Endothelial cell of umbilical vein (primary cell): ENCODE measurements at regions not wholly inside any gene's neighbourhood (a gene's known extent, or its start where the extent isn't known, plus 50 kb on each side); places are given as distances from the start of the nearest gene placed in this dataset.

Source experiments
- BruUV-seq: library from RNA; stranded (reverse); fragments of 400-500 nt; replicated peaks from 2 replicates; lab custom pipeline; 2021; lab: Mats Ljungman, UMichigan
- CTCF ChIA-PET: fragments of 300-600, 350-600 bp; sonication (Branson Sonifier 250); formaldehyde crosslinking; loops from one replicate; lab custom pipeline; 2021; ENCODE audit warnings: antibody characterized with exemption, inconsistent platforms; lab: Charles Lee
- POLR2A ChIA-PET: fragments of 300-600, 350-600 bp; sonication (Branson Sonifier 250); formaldehyde crosslinking; loops from one replicate; lab custom pipeline; 2021; ENCODE audit warnings: antibody characterized with exemption, inconsistent platforms; lab: Charles Lee
- DNase-seq: peaks from one replicate; pipeline ENCODE4 v3.0.0-alpha.2; 2011; ENCODE audit warnings: low read depth, low spot score
- FAIRE-seq: peaks from 2 replicates; lab custom pipeline; 2011; peaks lifted over from hg19 to GRCh38; lab: Jason Lieb, UNC
- H2AFZ ChIP-seq: 2 replicates; pipeline ENCODE4 v1.6.0; 2012; ENCODE audit warnings: low read depth, low read length, control low read depth, inconsistent platforms
- H3K27ac ChIP-seq: 2 replicates; pipeline ENCODE4 v1.5.1; 2011; ENCODE audit warnings: low read depth, mild to moderate bottlenecking, control low read depth, low read length, moderate library complexity; ENCODE audit not compliant: insufficient read depth
- H3K27me3 ChIP-seq, 2 experiments: 2 replicates each; pipeline versions ENCODE4 v1.6.0 to v1.6.1; 2011; ENCODE audit warnings: low read length in 2 of 2, mixed read lengths in 1 of 2; ENCODE audit not compliant: control insufficient read depth in 2 of 2, insufficient read depth in 2 of 2
- H3K36me3 ChIP-seq, 2 experiments: 2 replicates in 1 of 2; 3 replicates in 1 of 2; pipeline ENCODE4 v1.5.1; 2011; ENCODE audit warnings: low read length in 2 of 2, mild to moderate bottlenecking in 1 of 2, moderate library complexity in 1 of 2; ENCODE audit not compliant: control insufficient read depth in 2 of 2, insufficient read depth in 2 of 2; ENCODE audit errors: extremely low read depth in 1 of 2
- H3K4me1 ChIP-seq: 3 replicates; pipeline ENCODE4 v1.5.1; 2011; ENCODE audit warnings: mild to moderate bottlenecking, low read length; ENCODE audit not compliant: control insufficient read depth, insufficient read depth; ENCODE audit errors: extremely low read depth
- H3K4me2 ChIP-seq: 2 replicates; pipeline ENCODE4 v1.6.1; 2011; ENCODE audit warnings: low read length, control low read depth, mixed read lengths; ENCODE audit not compliant: insufficient read depth
- H3K4me3 ChIP-seq, 3 experiments: fragments of 200-600 bp in 1 of 3; sonication (generic), shearing (Covaris generic) in 1 of 3; replicated peaks in 1 of 3; 2 replicates each; pipeline ENCODE4 v1.5.1; 2011 to 2016; ENCODE audit warnings: control low read depth in 3 of 3, low read length in 3 of 3, mild to moderate bottlenecking in 2 of 3, inconsistent platforms in 1 of 3, low read depth in 1 of 3, moderate library complexity in 1 of 3; ENCODE audit not compliant: insufficient read depth in 1 of 3
- H3K79me2 ChIP-seq: 2 replicates; pipeline ENCODE4 v1.6.0; 2012; ENCODE audit warnings: low read length, inconsistent platforms; ENCODE audit not compliant: control insufficient read depth, insufficient read depth
- H3K9ac ChIP-seq: replicated peaks from 2 replicates; pipeline ENCODE3; 2011; ENCODE audit warnings: low read length, control low read depth; ENCODE audit not compliant: insufficient read depth; ENCODE audit errors: extremely low read depth
- H3K9me1 ChIP-seq: replicated peaks from 3 replicates; pipeline ENCODE4 v1.6.0; 2011; ENCODE audit warnings: mild to moderate bottlenecking, low read length; ENCODE audit not compliant: control insufficient read depth, insufficient read depth; ENCODE audit errors: extremely low read depth
- H3K9me3 ChIP-seq: replicated peaks from 2 replicates; pipeline ENCODE4 v1.5.1; 2012; ENCODE audit warnings: low read length, inconsistent platforms; ENCODE audit not compliant: control insufficient read depth, insufficient read depth
- H4K20me1 ChIP-seq: replicated peaks from 2 replicates; pipeline ENCODE3; 2011; ENCODE audit warnings: mild to moderate bottlenecking, low read length; ENCODE audit not compliant: control insufficient read depth, insufficient read depth; ENCODE audit errors: extremely low read depth
- EZH2 ChIP-seq: IDR thresholded peaks from 2 replicates; pipeline ENCODE4 v1.6.1; 2012; ENCODE audit warnings: borderline replicate concordance, low read depth, mild to moderate bottlenecking, moderate library complexity, low read length, inconsistent platforms; ENCODE audit not compliant: severe bottlenecking
- FOS ChIP-seq: IDR thresholded peaks from 2 replicates; pipeline ENCODE4 v1.6.1; 2011; ENCODE audit warnings: mild to moderate bottlenecking, low read length, moderate library complexity, borderline replicate concordance; ENCODE audit not compliant: insufficient read depth
- GATA2 ChIP-seq: IDR thresholded peaks from 2 replicates; pipeline ENCODE4 v1.7.0; 2011; ENCODE audit warnings: low read depth, mild to moderate bottlenecking, moderate library complexity, mixed read lengths, low read length; ENCODE audit not compliant: insufficient read length, insufficient read depth
- JUN ChIP-seq: IDR thresholded peaks from 2 replicates; pipeline ENCODE4 v1.6.1; 2011; ENCODE audit warnings: borderline replicate concordance, low read depth; ENCODE audit not compliant: insufficient read length, insufficient read depth
- MYC ChIP-seq: IDR thresholded peaks from one replicate; pipeline ENCODE4 v1.6.1; 2011; ENCODE audit warnings: mild to moderate bottlenecking, low read depth, low read length
- POLR2A ChIP-seq: IDR thresholded peaks from 2 replicates; pipeline ENCODE4 v1.6.1; 2012; ENCODE audit warnings: low read depth, mild to moderate bottlenecking, control low read depth, low read length
- POLR2AphosphoS5 ChIP-seq: IDR thresholded peaks from 2 replicates; pipeline ENCODE4 v1.6.1; 2012; ENCODE audit warnings: low read depth, mild to moderate bottlenecking, control low read depth, low read length, moderate library complexity; ENCODE audit not compliant: insufficient read depth
- dilution Hi-C: fragments of 300-500 bp; cut with MboI; formaldehyde crosslinking; loops from one replicate; pipeline ENCODE4 v1.15.0; 2019; ENCODE audit warnings: low sequenced_read_pairs; ENCODE audit not compliant: extremely low pct_ligation_motif_present
- intact Hi-C: fragments of 100-400 bp; cut with micrococcal nuclease; formaldehyde crosslinking; loops from one replicate; pipeline ENCODE4 v1.10.0; 2022
- TF ChIP-seq, protein P1 (sequence below): IDR thresholded peaks from 2 replicates; pipeline ENCODE4 v1.6.1; 2011; ENCODE audit not compliant: insufficient read depth, insufficient read length
- TF ChIP-seq, protein P2 (sequence below), 2 donors: IDR thresholded peaks; 1 replicate in 1 of 2; 2 replicates in 1 of 2; pipeline ENCODE4 v1.5.1; 2011; ENCODE audit warnings: low read length in 2 of 2, mild to moderate bottlenecking in 2 of 2, moderate library complexity in 2 of 2, control low read depth in 1 of 2, inconsistent platforms in 1 of 2, low read depth in 1 of 2; ENCODE audit not compliant: insufficient read depth in 1 of 2; ENCODE audit errors: extremely low read depth in 1 of 2

DNA sequence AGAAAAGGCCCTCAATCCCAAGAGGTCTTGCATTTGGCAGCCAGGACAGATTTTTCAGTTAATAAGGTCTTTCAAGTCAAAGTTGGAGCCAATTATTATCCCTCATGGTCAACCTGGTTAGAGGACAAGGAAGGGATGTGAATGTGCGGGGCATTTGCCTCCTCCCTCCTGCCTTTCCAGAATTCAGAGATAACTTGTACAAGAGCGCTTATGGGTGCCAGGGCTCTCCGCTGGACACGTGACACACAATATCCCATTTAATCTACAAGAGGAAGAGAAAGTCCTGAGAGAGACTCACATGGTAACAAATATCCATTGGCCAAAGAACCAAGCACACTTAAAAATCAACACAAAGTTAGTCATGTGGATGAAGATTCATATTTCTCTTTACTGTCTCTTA, 78.5 kb upstream of the ST8SIA2 start:
- no peak for DNase-seq
- Histone ChIP-seq H3K36me3 (no peaks in the 10 kb centered on the region), H3K4me1 (no peaks in the 10 kb centered on the region), H3K9me3 (no peaks in the 10 kb centered on the region), H3K4me3 (no peak overlapping the region), H3K9ac (no peak overlapping the region), H3K27ac (no peak overlapping the region), H2AFZ (no peak overlapping the region), H3K79me2 (no peaks in the 10 kb centered on the region), H3K4me2 (no peak overlapping the region), H4K20me1 (no peaks in the 10 kb centered on the region), H3K9me1 (no peaks in the 10 kb centered on the region), H3K27me3 (no peaks in the 10 kb centered on the region)
- TF ChIP-seq GATA2 (no peak), JUN (no peak), MYC (no peak)
- TF ChIP-seq, protein P1, sequence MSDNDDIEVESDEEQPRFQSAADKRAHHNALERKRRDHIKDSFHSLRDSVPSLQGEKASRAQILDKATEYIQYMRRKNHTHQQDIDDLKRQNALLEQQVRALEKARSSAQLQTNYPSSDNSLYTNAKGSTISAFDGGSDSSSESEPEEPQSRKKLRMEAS: no peak
- intact Hi-C loops: no loop called here
- ChIA-PET POLR2A (no interaction called here), CTCF (no interaction called here)
- dilution Hi-C loops: no loop called here
- no peak for FAIRE-seq
- no TSS peak for BruUV-seq

DNA sequence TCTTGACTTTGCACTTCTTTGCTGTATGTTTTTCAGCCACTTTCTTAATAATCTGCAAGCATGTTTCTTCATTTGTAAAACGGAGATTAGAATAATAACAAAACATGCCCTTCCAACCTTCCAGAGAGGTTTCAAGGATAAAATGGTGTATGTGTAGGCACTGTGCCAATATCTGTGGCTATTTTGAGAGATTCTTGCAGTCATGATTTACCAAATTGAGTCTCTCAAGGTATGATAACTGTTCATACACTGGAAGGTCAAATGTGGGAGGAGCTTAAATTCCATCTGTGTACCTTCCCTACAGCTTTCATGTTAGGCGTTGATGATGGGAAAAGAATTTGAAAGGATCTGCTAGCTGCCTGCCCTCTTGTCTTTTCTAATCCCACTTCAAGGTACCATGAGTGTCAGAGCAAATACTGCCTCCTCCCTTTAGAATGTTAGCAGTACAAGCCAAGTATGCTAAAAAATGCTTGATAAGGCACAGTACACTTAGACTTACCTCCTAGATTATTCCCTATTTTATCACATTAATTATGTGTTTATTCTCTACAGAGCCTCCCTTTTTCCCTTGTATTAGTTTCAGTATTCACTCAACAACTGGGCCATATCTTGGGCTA, 78.0 kb upstream of the ST8SIA2 start:
- Histone ChIP-seq H3K9ac (no peak overlapping the region), H3K79me2 (no peaks in the 10 kb centered on the region), H3K36me3 (no peaks in the 10 kb centered on the region), H4K20me1 (no peaks in the 10 kb centered on the region), H3K27me3 (no peaks in the 10 kb centered on the region), H3K9me3 (no peaks in the 10 kb centered on the region), H3K4me2 (no peak overlapping the region), H3K27ac (no peak overlapping the region), H3K4me1 (no peaks in the 10 kb centered on the region), H3K9me1 (no peaks in the 10 kb centered on the region), H2AFZ (no peak overlapping the region), H3K4me3 (no peak overlapping the region)
- dilution Hi-C loops: no loop called here
- no TSS peak for BruUV-seq
- no peak for TF ChIP-seq FOS
- TF ChIP-seq, protein P1: no peak
- TF ChIP-seq POLR2AphosphoS5: no peak
- TF ChIP-seq JUN: no peak
- TF ChIP-seq EZH2: no peak
- TF ChIP-seq, protein P2, sequence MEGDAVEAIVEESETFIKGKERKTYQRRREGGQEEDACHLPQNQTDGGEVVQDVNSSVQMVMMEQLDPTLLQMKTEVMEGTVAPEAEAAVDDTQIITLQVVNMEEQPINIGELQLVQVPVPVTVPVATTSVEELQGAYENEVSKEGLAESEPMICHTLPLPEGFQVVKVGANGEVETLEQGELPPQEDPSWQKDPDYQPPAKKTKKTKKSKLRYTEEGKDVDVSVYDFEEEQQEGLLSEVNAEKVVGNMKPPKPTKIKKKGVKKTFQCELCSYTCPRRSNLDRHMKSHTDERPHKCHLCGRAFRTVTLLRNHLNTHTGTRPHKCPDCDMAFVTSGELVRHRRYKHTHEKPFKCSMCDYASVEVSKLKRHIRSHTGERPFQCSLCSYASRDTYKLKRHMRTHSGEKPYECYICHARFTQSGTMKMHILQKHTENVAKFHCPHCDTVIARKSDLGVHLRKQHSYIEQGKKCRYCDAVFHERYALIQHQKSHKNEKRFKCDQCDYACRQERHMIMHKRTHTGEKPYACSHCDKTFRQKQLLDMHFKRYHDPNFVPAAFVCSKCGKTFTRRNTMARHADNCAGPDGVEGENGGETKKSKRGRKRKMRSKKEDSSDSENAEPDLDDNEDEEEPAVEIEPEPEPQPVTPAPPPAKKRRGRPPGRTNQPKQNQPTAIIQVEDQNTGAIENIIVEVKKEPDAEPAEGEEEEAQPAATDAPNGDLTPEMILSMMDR (IDR thresholded peaks at IDR 0.05; ENCODE audit: extremely low read depth in 1 of 2, insufficient read depth in 1 of 2, low read depth in 1 of 2, low read length in 2 of 2): no peak
- TF ChIP-seq MYC: no peak
- TF ChIP-seq GATA2: no peak
- TF ChIP-seq POLR2A: no peak
- DNase-seq: no peak
- POLR2A ChIA-PET: no interaction called here
- no peak for FAIRE-seq
- CTCF ChIA-PET: no interaction called here
- intact Hi-C loops: no loop called here
